C4-2B (cell line): ENCODE measurements at regions not wholly inside any gene's neighbourhood (a gene's known extent, or its start where the extent isn't known, plus 50 kb on each side); places are given as distances from the start of the nearest gene placed in this dataset.

Source experiments
- CTCF ChIP-seq: fragments of 450-650 bp; conservative IDR thresholded peaks from 2 replicates; pipeline ENCODE4 v1.5.1; 2017; ENCODE audit warnings: mild to moderate bottlenecking
- ZFX ChIP-seq: fragments of 450-650 bp; IDR thresholded peaks from 2 replicates; pipeline ENCODE4 v1.6.1; 2017

- TF ChIP-seq CTCF: no peak
- TF ChIP-seq ZFX: no peak
These were observed 70.2 kb upstream of the CCDC167 start for GRCh38 chr6:37569743-37570481.
